AML-193 (cell line): ENCODE measurements at regions not wholly inside any gene's neighbourhood (a gene's known extent, or its start where the extent isn't known, plus 50 kb on each side); places are given as distances from the start of the nearest gene placed in this dataset.
"Not testable (repeated sequence)": the region's sequence is repeated elsewhere in the genome, so short reads cannot be mapped to it uniquely, and the experiment has no call there.

Experiments
- DNase-seq, 2 experiments: peaks; one replicate each; lab custom pipeline; 2025; lab: John Stamatoyannopoulos, UW

DNA sequence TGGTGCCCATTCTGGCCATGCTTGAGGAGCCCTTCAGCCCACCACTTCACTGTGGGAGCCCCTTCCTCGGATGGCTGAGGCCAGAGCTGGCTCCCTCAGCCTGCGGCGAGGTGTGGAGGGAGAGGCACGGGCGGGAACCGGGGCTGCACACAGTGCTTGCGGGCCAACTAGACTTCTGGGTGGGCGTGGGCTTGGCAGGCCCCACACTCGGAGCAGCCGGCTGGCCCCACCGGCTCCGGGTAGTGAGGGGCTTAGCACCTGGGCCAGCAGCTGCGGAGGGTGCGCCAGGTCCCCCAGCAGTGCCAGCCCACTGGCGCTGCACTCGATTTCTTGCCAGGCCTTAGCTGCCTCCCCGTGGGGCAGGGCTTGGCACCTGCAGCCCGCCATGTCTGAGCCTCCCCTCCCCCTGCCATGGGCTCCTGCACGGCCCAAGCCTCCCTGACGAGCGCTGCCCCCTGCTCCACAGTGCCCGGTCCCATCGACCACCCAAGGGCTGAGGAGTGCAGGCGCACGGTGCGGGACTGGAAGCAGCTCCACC is 554.2 kb downstream of the GABRG2 start:
- DNase-seq = not testable (repeated sequence)

DNA sequence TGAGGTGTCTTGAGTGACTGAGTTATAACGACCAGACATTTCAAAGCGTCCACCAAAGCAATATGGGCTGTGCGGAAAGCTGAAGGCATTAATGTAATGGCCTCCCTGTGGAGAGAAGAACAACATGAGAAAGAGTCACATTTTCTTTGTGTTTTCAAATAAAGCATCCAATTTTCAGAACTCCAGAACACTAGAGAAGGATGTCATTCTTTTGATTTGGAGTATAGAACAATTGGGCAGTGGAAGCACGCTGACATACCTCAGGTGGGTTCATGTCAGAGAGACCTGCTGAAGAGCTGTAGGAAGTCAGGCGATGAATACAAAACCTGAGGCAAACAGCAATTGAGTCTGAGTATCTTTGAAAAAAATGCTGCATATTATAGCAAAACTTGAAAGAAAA is 556.5 kb downstream of the GABRG2 start:
- no peak for DNase-seq

DNA sequence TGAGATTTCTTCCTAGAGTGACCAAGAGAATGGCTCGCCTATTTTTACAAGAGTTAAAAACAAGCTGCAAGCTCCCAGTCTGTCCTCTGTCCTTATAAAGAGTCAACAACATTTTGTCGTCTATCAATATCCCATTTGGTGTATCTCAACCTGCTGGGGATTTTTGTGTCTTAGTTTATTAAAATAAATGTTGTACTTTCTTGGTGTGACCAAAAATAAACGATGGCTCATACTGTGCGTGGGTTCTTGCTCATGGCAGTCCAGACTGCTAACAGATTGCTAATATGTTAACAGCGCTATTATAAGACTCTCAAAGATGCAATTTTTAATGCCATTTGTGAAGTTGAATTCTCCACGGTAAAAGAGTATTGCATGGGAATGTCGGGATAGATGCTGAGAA is 569.9 kb downstream of the GABRG2 start:
- DNase-seq = no peak

DNA sequence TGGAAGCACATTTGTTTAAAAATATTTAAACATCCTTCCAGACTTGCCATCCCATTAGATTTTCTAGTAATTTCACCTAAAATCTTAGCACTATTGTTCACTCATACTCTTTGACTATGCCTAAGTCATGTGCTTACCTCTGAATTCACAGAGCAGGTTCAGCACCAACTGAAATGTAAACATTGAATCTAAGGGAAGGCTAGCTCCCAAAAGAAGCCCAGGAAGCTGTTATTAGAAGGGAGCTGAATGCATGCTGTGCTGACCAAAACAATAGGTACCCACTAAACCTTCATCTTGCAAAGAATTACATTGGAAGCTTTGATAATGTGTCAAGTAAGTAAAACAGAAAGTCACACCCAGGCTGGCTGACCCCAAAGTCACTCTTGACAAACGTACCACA is 571.3 kb downstream of the GABRG2 start:
- no peak for DNase-seq

DNA sequence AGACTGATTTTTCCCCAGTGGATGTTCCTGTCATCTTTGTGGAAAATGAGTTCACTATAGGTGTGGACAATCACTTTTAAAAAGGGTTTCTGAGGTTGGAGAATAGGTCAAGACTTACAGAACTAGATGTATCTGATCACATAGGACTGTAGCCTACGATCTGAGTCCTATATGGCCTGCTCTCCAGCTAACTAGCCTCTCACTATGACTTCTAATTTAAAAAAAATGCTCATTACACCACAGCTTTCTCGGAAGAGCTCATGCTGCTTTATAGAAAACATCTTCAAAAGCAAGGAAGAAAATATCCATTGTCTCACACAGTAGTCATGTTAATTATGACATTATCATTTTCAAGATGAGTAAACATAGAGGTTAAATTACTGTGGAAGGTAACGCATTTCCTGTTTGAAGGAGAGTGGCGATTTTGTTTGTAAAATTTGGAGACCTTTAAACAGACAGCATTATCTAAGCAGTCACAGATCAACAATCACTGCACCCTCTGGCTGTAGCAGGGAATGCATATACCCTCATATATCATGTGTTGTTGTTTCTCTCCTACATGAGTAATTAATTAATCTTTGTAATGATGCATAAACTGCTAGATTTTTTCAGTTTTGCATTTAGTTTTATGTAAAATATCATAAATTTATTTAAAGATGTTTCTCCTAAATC is 573.7 kb downstream of the GABRG2 start:
- no peak for DNase-seq

DNA sequence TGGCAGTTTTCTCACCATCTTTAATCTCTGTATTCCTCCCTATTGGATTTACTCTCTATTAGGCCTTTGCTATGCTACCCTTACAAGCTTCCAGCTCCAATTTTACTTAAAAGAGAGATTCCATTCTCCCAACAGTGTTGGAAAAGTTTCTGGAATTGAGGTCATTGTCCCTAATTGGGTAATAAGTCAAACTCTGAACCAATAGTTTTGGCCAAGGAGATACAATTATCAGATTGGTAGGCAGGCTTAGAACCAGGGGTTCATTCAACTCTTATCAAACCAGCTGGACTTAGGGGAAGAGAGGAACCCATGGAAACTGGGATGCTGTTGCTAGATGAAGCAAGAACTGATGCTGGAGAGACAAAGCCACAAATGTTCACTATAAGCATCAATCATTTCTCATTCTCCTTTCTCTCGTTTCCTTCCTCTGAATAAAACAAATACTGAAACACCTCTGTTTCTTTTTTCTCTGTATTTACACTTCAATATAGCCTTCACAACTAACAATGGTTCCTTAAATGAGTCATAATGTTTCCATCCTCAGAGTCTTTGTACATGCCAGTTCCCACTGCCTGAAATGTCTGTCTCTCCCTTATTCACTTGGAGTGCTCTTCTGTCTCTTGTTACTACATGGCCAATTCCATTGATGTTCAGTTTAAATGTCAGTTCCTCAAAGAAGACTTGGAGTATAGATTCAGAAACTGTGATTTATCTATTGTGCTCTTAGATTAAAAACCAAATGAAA is 587.3 kb downstream of the GABRG2 start:
- no peak for DNase-seq

DNA sequence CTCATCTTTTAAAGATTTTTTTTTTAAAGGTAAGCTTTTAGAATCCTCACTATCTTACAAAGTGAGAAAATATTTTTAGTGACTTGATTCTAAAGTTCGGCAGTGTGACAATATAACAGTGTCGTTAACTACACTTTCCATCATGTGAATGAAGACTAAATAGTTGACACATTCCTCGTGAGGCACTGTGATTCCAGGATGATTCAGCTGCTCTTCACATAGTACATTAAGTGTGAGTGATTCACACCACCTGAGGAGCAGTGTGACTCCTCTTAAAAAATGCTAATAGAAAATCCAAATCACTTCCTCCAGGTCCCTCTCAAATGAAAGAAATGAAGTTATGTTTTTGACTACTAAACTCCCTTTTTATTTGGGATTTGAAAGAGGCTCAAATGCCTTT is 589.5 kb downstream of the GABRG2 start:
- DNase-seq = no peak

DNA sequence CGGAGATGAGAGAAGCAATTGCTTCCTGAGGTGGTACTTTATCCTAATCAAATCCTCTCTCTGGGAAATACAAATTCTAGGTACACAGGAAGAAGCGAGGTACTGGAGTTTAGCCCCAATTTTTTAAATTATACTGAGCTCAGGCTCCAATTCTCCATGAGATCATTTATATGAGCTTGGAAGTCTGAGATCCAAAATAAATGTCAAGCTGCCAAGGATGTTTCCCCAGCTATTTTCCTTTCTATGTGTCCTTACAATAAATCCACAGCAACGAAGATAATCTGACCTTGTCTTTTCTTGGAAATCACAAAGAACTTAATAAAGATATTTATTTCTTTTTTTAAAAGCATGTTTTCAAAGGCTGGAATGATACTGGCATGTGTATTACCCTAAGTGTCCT is 597.3 kb downstream of the GABRG2 start:
- no peak for DNase-seq

DNA sequence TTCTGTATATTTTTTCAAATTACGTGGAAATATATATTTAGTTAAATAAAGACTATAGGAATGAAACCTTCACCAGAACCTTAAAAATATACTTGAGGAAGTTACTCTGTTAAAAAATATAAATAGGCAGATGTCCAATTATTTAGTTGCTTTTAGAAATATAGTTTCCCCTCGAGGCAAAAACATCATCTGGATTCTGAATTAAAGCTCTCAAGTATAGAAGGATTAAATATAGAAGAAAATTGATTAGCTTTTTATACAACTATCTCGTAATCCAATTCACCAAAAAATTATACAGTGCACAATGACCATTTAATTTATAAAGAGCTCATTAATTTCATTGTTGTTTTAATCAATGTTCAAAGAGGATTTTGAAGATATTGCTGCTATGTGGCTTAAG is 601.4 kb downstream of the GABRG2 start:
- no peak for DNase-seq

DNA sequence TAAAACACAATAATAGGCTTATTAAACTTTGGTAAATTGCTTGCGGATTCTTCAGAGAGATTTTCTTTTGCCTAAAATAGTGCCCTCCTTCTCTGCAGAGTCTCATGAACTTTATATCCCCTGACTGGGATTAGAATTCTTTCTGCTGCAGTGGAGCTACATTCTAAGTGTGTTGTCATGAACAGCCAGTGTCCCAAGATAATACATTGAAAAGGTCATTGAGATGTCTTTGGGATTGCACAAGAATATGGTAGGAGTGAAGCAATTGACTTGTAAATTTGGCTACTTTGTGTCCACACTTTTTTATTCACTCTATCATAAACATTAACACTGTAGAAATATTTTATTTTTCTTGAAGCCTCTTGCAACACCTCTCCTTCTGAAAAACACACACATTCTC is 604.5 kb downstream of the GABRG2 start:
- peak in 1 of 2 experiments; percentile 1 for DNase-seq

DNA sequence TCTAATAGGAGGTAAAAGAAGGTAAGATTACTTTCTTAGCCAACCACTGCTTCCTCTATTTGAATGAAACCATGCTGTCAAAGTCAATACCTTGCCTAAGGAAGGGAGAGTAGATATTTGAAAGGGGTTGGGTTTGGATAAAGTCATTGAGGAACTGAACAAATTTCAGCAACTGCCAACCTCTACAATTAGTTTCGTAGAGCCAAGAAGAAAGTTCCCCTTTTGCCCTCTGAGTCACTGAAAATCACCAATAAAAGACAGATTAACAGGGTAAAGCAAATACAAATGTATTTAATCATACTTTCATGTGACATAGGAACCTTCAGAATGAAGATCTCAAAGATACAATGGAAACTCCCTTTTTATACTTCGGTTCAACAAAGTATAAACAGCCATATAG is 615.7 kb downstream of the GABRG2 start:
- peak; percentile 14 to 27 for DNase-seq

DNA sequence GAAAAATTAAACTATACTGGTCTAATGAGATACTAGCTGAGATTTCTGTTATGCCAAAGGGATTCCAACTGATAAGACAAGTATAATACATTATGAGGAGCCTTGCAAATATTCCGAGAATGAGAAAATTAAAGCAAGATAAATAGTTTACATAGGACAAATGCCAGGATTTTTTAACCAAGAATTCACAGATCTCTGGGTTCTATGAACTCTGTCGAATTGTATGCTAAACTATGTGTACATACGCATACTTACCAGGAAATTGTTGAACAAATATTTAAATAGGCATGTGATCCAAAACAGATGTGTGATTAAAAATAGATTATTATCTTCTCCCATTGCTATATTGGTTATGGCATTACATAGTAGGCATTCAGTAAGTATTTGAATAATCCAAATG is 616.6 kb downstream of the GABRG2 start:
- no peak for DNase-seq

DNA sequence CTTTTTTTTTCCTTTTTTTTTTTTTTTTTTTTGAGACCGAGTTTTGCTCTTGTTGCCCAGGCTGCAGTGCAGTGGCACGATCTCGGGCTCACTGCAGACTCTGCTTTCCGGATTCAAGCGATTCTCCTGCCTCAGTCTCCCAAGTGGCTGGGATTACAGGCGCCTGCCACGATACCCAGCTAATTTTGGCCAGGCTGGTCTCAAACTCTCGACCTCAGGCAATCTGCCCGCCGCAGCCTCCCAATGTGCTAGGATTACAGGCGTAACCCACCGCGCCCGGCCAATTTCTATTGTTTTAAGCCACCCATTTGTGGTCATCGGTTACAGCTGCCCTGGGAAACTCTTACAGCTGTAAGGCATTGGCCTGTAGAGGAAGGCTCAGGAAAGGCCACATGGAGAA is 617.7 kb downstream of the GABRG2 start:
- no peak for DNase-seq

DNA sequence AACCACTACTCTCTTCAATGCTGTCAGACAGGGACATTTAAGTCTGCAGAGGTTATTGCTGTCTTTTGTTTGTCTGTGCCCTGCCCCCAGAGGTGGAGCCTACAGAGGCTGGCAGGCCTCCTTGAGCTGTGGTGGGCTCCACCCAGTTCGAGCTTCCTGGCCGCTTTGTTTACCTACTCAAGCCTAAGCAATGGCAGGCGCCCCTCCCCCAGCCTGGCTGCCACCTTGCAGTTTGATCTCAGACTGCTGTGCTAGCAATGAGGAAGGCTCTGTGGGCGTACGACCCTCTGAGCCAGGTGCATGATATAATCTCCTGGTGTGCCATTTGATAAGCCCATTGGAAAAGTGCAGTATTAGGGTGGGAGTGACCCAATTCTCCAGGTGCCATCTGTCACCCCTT is 628.7 kb downstream of the GABRG2 start:
- not testable (repeated sequence) for DNase-seq

DNA sequence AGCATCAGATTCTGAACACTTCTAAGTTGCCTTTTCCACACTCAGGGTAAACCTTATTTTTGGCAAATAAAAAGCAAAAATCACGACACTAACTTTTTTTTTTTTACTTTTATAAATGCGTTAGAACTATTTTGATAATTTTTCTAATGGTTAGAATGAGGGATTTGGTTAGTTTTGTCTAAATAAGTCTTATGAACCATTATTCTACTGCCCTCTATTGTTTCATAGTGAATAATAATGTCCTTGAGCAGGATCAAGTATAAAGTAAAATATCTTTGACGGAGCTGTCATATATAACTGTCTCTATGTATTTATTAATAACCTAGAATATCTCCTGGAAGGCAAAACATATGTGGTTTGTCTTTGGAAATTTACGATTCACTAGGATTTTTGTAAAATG is 631.8 kb downstream of the GABRG2 start:
- peak in 1 of 2 experiments; percentile 1 for DNase-seq

DNA sequence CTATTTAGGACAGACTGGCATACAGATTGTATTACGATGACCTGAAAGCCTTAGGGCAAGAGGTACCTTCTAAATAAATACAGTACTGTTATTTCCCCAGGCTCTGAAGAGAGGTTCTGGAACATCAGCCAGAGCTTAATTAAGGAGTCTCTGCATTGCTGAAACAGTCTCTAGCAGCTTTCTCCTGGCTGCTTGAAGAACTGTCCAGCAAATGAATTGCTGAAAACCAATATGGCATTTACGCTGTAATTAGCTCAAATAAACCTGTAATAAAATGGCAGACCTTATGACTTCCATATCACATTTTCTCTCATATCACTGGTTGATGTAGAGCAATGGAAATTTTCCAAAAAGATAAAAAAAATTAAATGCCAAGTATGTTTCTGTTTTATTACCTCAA is 636.3 kb downstream of the GABRG2 start:
- DNase-seq = no peak

DNA sequence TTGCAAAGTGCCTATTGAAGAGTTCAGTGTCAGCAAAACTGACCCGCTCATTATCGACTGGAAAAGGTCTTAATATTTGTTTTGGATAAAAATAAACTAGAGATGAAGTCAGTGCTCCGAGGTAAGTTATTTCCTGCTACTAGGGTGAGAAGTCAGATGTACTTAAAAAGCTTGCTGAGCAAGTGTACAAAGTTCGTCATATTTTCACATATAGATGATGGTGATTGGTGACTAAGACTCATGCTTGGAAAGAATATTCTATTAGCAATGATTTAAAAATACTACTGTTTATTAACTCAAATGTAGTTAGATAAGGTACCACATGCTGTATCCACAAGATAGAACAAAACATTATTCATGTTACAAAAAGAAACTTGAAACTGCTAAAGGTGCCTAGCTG is 643.7 kb downstream of the GABRG2 start:
- no peak for DNase-seq

DNA sequence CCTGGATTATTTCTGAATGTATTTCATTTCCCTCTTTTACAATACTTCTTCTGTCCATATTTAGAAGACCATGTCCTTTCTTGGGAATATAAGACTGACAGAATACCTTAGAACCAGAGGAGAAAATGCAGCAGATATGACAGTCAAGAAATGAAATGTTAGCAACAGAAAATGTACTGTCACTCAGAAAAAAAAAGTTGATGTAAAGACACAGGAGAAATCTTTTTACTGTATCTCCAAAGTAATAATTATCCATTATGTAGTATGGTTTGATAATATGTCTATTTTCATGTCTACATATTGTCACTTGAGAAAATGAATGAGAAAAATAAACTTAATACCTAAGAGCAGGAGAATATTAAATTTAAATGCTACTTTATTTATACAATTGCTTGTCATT is 652.1 kb downstream of the GABRG2 start:
- DNase-seq = no peak

DNA sequence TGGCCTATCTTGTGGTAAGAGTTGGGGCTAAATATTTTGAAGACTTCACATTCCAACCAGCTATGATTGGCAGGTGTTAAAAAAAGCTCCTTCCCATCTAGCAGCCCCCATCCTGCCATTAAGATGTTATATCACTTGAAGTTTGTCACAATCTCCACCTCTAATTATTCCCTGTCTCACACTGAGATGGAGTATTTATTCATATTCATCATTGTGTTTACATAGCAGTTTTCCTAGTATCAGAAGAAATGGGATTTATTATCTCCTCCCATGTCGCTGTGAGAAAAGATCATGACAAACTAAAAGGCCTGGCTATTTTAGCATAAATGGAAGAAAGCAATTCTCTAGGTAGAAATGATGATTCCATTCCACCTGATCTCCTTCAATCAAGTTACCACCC is 653.6 kb downstream of the GABRG2 start:
- no peak for DNase-seq

DNA sequence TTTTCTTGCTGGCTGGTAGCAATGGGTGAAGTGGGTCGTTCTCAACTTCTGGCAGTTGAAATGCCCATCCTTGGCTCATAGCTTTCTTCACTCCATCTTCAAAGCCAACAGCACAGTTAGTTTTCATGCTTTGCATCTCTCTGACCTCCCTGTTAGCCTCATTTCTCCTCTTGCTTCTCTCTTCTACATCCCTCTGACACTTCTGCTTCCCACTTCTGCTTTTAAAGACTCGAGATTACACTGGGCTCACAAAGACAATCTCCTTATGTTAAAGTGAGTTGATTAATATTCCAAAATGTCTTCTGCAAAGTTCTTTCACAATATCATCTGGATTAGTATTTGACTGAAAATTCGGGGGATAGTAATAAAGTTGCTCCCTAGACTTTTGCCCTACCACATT is 684.8 kb upstream of the CCNG1 start:
- DNase-seq = no peak

DNA sequence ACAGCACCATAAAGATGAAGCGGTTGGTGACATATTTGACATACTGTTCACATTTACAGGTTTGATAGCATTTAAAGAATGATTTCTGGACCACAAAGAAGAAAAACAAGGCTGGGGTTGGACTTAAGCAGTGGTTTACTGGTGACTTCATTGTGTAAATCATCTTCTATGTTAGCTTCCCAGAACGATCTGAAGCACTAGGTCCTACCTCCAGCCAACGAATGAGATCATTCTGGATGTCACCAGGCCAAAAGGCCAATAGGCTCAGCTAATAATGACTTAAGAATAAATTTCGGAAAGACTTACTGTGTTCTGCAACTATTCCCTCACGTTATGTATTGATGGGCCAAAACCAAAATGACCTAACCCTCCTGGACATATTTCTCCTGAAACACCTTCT is 675.3 kb upstream of the CCNG1 start:
- DNase-seq = no peak

DNA sequence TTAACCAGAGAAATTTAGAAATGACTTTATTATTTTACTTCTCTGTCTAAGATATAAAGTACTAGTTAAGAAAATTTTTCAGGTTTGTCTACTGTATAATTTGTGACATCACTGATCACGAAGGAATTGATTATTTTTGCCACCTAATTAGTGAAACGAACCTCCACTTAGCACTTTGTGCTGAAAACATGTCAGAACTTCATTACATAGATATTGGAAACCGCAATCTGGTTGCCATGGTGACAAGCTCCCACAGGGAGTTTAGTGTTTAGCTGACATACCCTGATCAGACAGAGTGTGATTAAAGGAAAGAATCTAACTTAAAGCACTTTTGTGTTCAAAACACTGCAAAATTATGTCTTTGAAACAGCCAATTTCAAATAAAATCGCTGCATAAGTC is 668.4 kb upstream of the CCNG1 start:
- DNase-seq = no peak

DNA sequence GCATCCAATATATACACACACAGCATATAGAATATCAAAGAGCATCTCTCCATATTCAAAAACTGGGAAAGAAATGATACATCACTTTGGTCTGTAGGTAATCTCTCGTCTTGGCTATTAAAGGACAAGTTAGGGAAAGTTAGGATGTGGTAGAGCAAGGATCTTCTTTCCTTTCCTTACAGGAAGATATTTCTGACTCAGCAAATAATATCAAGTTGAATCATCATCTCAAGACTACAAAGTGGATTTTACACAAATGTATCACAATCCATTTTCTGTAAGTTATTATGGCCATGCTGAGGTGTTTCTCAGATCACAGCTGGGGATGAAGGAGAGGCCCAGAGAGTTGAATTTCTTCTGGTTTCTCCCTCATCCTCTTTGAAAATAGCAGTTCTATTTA is 651.7 kb upstream of the CCNG1 start:
- no peak for DNase-seq

DNA sequence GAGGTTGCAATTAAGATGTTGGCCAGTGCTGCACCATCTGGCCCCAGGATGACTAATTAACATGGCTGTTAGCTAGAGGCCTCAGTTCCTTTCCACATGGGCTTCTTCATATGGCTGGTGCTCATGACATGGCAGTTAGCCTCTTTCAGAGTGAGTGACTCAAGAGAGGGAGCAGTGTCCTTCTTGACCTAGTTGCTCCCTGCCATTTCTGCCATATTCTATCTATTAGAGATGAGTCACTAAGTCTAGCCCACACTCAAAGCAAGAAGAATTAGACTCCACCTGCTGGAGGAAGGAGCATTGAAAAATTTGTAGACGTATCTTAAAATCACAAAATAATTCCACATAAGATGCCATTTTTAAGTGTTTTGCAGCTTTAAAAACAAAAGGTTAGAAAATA is 651.2 kb upstream of the CCNG1 start:
- no peak for DNase-seq
